ENCODE measurements at regions not wholly inside any gene's neighbourhood (a gene's known extent, or its start where the extent isn't known, plus 50 kb on each side); places are given as distances from the start of the nearest gene placed in this dataset.

- Histone ChIP-seq H3K36me3 (ENCODE audit: insufficient read depth, low read length) (no peaks in the 10 kb centered on the region), H2AFZ (ENCODE audit: low read length, unreplicated experiment) (no peak overlapping the region), H3K79me2 (ENCODE audit: control insufficient read depth, insufficient read depth, low read length, unreplicated experiment) (no peaks in the 10 kb centered on the region), H3K4me3 (ENCODE audit: low read depth, low read length) (no peak overlapping the region), H3K27me3 (ENCODE audit: insufficient read depth, low read length) (peaks cover 10% of the 10 kb centered on the region; the same call in 1 of the 2 replicates), H3K27ac (ENCODE audit: low read depth, low read length) (no peak overlapping the region), H3K4me1 (ENCODE audit: control insufficient read depth, insufficient read depth, low read length, unreplicated experiment) (no peaks in the 10 kb centered on the region)
Measured at GRCh38 chr10:42996588-42996987, 80.3 kb upstream of the RET start.

- H3K79me2 ChIP-seq (ENCODE audit: control insufficient read depth, insufficient read depth, low read length, unreplicated experiment), result no peaks in the 10 kb centered on the region
- peaks cover 15% of the 10 kb centered on the region for H3K27me3 ChIP-seq (ENCODE audit: insufficient read depth, low read length)
- H3K36me3 ChIP-seq (ENCODE audit: insufficient read depth, low read length), result no peaks in the 10 kb centered on the region
- no peak overlapping the region for H3K27ac ChIP-seq (ENCODE audit: low read depth, low read length)
- H2AFZ ChIP-seq (ENCODE audit: low read length, unreplicated experiment), result no peak overlapping the region
- H3K4me1 ChIP-seq (ENCODE audit: control insufficient read depth, insufficient read depth, low read length, unreplicated experiment), result no peaks in the 10 kb centered on the region
- H3K4me3 ChIP-seq (ENCODE audit: low read depth, low read length), result no peak overlapping the region
Measured at GRCh38 chr10:42997151-42997848, 79.6 kb upstream of the RET start.

- Histone ChIP-seq H3K27ac (ENCODE audit: low read depth, low read length) (no peak overlapping the region), H2AFZ (ENCODE audit: low read length, unreplicated experiment) (no peak overlapping the region), H3K4me3 (ENCODE audit: low read depth, low read length) (no peak overlapping the region), H3K36me3 (ENCODE audit: insufficient read depth, low read length) (no peaks in the 10 kb centered on the region), H3K79me2 (ENCODE audit: control insufficient read depth, insufficient read depth, low read length, unreplicated experiment) (no peaks in the 10 kb centered on the region), H3K4me1 (ENCODE audit: control insufficient read depth, insufficient read depth, low read length, unreplicated experiment) (no peaks in the 10 kb centered on the region), H3K27me3 (ENCODE audit: insufficient read depth, low read length) (peaks cover 18% of the 10 kb centered on the region)
Measured at GRCh38 chr10:42997849-42998165, 79.1 kb upstream of the RET start.

- H3K79me2 ChIP-seq (ENCODE audit: control insufficient read depth, insufficient read depth, low read length, unreplicated experiment), result no peaks in the 10 kb centered on the region
Measured at GRCh38 chr10:42998481-42999384, 78.1 kb upstream of the RET start.

GRCh38 chr10:42999385-43000020 is 77.4 kb upstream of the RET start:
- Histone ChIP-seq H3K4me1 (ENCODE audit: control insufficient read depth, insufficient read depth, low read length, unreplicated experiment) (no peaks in the 10 kb centered on the region), H3K79me2 (ENCODE audit: control insufficient read depth, insufficient read depth, low read length, unreplicated experiment) (no peaks in the 10 kb centered on the region), H3K36me3 (ENCODE audit: insufficient read depth, low read length) (no peaks in the 10 kb centered on the region), H2AFZ (ENCODE audit: low read length, unreplicated experiment) (no peak overlapping the region), H3K27ac (ENCODE audit: low read depth, low read length) (no peak overlapping the region), H3K4me3 (ENCODE audit: low read depth, low read length) (no peak overlapping the region), H3K27me3 (ENCODE audit: insufficient read depth, low read length) (peaks cover 19% of the 10 kb centered on the region; the same call in 1 of the 2 replicates)

More at GRCh38 chr10:42998481-42999384, 78.1 kb upstream of the RET start:
- Histone ChIP-seq H3K36me3 (ENCODE audit: insufficient read depth, low read length) (no peaks in the 10 kb centered on the region), H3K27ac (ENCODE audit: low read depth, low read length) (no peak overlapping the region), H3K27me3 (ENCODE audit: insufficient read depth, low read length) (peaks cover 11% of the 10 kb centered on the region), H3K4me1 (ENCODE audit: control insufficient read depth, insufficient read depth, low read length, unreplicated experiment) (no peaks in the 10 kb centered on the region), H3K4me3 (ENCODE audit: low read depth, low read length) (no peak overlapping the region), H2AFZ (ENCODE audit: low read length, unreplicated experiment) (no peak overlapping the region)

- Histone ChIP-seq H3K79me2 (ENCODE audit: control insufficient read depth, insufficient read depth, low read length, unreplicated experiment) (no peaks in the 10 kb centered on the region), H3K4me1 (ENCODE audit: control insufficient read depth, insufficient read depth, low read length, unreplicated experiment) (no peaks in the 10 kb centered on the region), H3K27ac (ENCODE audit: low read depth, low read length) (no peak overlapping the region), H3K27me3 (ENCODE audit: insufficient read depth, low read length) (peaks cover 24% of the 10 kb centered on the region), H2AFZ (ENCODE audit: low read length, unreplicated experiment) (no peak overlapping the region), H3K4me3 (ENCODE audit: low read depth, low read length) (no peak overlapping the region), H3K36me3 (ENCODE audit: insufficient read depth, low read length) (no peaks in the 10 kb centered on the region)
Measured at GRCh38 chr10:43000021-43000411, 76.9 kb upstream of the RET start.

- H2AFZ ChIP-seq (ENCODE audit: low read length, unreplicated experiment), result no peak overlapping the region
- H3K79me2 ChIP-seq (ENCODE audit: control insufficient read depth, insufficient read depth, low read length, unreplicated experiment), result no peaks in the 10 kb centered on the region
- peaks cover 32% of the 10 kb centered on the region for H3K27me3 ChIP-seq (ENCODE audit: insufficient read depth, low read length)
- no peak overlapping the region for H3K27ac ChIP-seq (ENCODE audit: low read depth, low read length)
- no peaks in the 10 kb centered on the region for H3K36me3 ChIP-seq (ENCODE audit: insufficient read depth, low read length)
- H3K4me3 ChIP-seq (ENCODE audit: low read depth, low read length), result no peak overlapping the region
- no peaks in the 10 kb centered on the region for H3K4me1 ChIP-seq (ENCODE audit: control insufficient read depth, insufficient read depth, low read length, unreplicated experiment)
Measured at GRCh38 chr10:43000651-43001426, 76.0 kb upstream of the RET start.

DNA sequence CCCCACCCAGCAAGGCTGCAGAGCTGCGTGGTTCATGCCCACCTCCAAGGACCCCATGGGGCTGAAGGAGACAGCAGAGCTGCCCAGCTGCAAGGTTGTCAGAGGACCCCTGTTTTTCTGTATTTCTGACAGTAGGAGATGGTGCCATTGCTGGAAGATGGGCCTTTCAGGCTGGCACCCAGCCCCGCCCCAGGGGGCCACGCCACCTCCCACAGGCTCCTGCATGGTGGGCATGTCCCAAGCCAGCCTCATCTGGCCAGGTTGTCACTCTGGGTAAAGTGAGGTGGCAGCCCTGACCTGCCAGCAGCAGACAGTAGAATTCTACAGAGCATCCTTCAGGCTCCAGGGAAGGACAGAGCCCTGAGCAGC is 75.5 kb upstream of the RET start:
- H3K4me3 ChIP-seq (ENCODE audit: low read depth, low read length), result no peak overlapping the region
- no peaks in the 10 kb centered on the region for H3K36me3 ChIP-seq (ENCODE audit: insufficient read depth, low read length)
- H3K79me2 ChIP-seq (ENCODE audit: control insufficient read depth, insufficient read depth, low read length, unreplicated experiment), result no peaks in the 10 kb centered on the region
- H3K4me1 ChIP-seq (ENCODE audit: control insufficient read depth, insufficient read depth, low read length, unreplicated experiment), result no peaks in the 10 kb centered on the region
- no peak overlapping the region for H2AFZ ChIP-seq (ENCODE audit: low read length, unreplicated experiment)
- H3K27me3 ChIP-seq (ENCODE audit: insufficient read depth, low read length), result peaks cover 38% of the 10 kb centered on the region
- no peak overlapping the region for H3K27ac ChIP-seq (ENCODE audit: low read depth, low read length)

GRCh38 chr10:43002596-43002995 is 74.3 kb upstream of the RET start:
- no peak overlapping the region for H3K27ac ChIP-seq (ENCODE audit: low read depth, low read length)
- H3K36me3 ChIP-seq (ENCODE audit: insufficient read depth, low read length), result no peaks in the 10 kb centered on the region
- H3K4me1 ChIP-seq (ENCODE audit: control insufficient read depth, insufficient read depth, low read length, unreplicated experiment), result no peaks in the 10 kb centered on the region
- H2AFZ ChIP-seq (ENCODE audit: low read length, unreplicated experiment), result no peak overlapping the region
- no peaks in the 10 kb centered on the region for H3K79me2 ChIP-seq (ENCODE audit: control insufficient read depth, insufficient read depth, low read length, unreplicated experiment)
- H3K4me3 ChIP-seq (ENCODE audit: low read depth, low read length), result no peak overlapping the region
- H3K27me3 ChIP-seq (ENCODE audit: insufficient read depth, low read length), result peaks cover 42% of the 10 kb centered on the region

GRCh38 chr10:43006490-43006889 is 70.4 kb upstream of the RET start:
- no peak overlapping the region for H2AFZ ChIP-seq (ENCODE audit: low read length, unreplicated experiment)
- no peaks in the 10 kb centered on the region for H3K36me3 ChIP-seq (ENCODE audit: insufficient read depth, low read length)
- H3K27me3 ChIP-seq (ENCODE audit: insufficient read depth, low read length), result peaks cover 67% of the 10 kb centered on the region
- H3K27ac ChIP-seq (ENCODE audit: low read depth, low read length), result no peak overlapping the region
- no peaks in the 10 kb centered on the region for H3K4me1 ChIP-seq (ENCODE audit: control insufficient read depth, insufficient read depth, low read length, unreplicated experiment)
- no peaks in the 10 kb centered on the region for H3K79me2 ChIP-seq (ENCODE audit: control insufficient read depth, insufficient read depth, low read length, unreplicated experiment)
- no peak overlapping the region for H3K4me3 ChIP-seq (ENCODE audit: low read depth, low read length)
